AG10803 (cell line): ENCODE measurements at regions not wholly inside any gene's neighbourhood (a gene's known extent, or its start where the extent isn't known, plus 50 kb on each side); places are given as distances from the start of the nearest gene placed in this dataset.

Source experiments
- DNase-seq: peaks from one replicate; pipeline ENCODE4 v3.0.0; 2010; ENCODE audit warnings: low read depth
- H3K4me3 ChIP-seq: 2 replicates; pipeline ENCODE4 v1.5.1; 2011; ENCODE audit warnings: mild to moderate bottlenecking, low read length, control low read depth
- TF ChIP-seq, protein P1 (sequence below): conservative IDR thresholded peaks from 2 replicates; pipeline ENCODE4 v1.5.1; 2011; ENCODE audit warnings: mild to moderate bottlenecking, low read length, control low read depth, inconsistent platforms

- DNase-seq = peak; percentile 96
- no peak overlapping the region for H3K4me3 ChIP-seq
- TF ChIP-seq, protein P1, sequence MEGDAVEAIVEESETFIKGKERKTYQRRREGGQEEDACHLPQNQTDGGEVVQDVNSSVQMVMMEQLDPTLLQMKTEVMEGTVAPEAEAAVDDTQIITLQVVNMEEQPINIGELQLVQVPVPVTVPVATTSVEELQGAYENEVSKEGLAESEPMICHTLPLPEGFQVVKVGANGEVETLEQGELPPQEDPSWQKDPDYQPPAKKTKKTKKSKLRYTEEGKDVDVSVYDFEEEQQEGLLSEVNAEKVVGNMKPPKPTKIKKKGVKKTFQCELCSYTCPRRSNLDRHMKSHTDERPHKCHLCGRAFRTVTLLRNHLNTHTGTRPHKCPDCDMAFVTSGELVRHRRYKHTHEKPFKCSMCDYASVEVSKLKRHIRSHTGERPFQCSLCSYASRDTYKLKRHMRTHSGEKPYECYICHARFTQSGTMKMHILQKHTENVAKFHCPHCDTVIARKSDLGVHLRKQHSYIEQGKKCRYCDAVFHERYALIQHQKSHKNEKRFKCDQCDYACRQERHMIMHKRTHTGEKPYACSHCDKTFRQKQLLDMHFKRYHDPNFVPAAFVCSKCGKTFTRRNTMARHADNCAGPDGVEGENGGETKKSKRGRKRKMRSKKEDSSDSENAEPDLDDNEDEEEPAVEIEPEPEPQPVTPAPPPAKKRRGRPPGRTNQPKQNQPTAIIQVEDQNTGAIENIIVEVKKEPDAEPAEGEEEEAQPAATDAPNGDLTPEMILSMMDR = peak; percentile 23; the same call in 1 of the 2 replicates
These were observed 627.9 kb upstream of the KLF12 start for GRCh38 chr13:74761801-74762757.

DNA sequence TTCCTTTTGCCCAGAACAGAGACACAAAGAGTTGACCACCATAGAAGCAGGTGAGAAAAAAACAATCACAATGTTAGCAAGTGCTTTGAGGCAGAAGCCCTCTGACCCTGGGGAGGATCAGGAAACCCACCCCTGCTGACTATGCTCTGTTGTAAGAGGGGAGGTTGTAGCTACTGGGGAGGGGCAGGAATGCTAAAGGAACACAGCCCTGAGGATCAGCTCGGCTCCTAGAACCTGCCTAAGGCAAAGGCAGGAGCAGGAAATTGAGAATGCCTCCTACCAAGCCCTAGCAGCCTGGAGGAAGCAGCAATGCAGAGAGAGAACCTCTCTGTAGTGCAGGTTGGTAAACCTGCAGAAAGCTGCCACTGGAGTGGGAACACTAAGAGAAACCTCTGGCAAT is 624.0 kb upstream of the KLF12 start:
- no peak overlapping the region for H3K4me3 ChIP-seq
- no peak for DNase-seq
- TF ChIP-seq, protein P1 = no peak

DNA sequence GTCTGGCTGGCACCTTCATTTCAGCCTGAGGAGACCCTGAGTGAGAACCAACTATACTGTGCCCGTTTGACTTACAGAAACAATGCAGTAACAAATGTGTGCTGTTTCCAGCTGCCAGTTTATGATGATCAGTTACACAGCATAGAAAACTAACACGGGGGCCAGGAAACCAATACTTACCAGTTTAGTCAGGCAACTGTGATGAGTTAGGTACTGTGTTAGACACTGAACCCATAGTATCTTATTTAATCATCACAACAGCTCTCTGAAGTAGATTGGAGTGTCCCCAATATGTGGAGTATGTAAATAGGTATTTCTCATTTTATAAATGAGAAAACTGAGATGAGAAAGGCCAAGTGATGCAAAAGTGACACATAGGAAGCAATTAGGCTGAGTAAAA is 620.9 kb upstream of the KLF12 start:
- DNase-seq = no peak
- TF ChIP-seq, protein P1 = no peak
- no peak overlapping the region for H3K4me3 ChIP-seq

DNA sequence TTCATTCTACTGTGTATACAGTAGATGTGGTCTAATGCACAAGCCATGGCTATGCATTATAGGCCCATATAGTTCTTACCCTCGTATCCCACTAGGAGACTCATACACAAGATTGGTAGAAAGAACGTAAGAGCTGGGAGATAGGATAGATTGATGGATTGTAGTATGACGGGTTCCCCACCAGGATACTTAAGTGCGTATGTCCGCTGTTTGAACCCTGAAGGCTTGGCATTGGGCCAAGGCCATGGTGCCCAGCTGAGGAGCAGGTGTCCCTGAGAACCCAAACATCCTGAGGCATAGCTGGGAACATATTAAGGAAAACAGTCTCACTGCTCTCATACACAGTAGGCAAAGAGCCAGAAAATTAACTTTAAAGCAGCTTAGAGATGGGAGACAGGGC is 617.5 kb upstream of the KLF12 start:
- TF ChIP-seq, protein P1 = no peak
- DNase-seq = no peak
- H3K4me3 ChIP-seq = no peak overlapping the region

GRCh38 chr13:74747186-74747955 is 613.2 kb upstream of the KLF12 start:
- TF ChIP-seq, protein P1 = no peak
- H3K4me3 ChIP-seq = no peak overlapping the region
- no peak for DNase-seq

- no peak for DNase-seq
- TF ChIP-seq, protein P1 = no peak
- H3K4me3 ChIP-seq = no peak overlapping the region
These were observed 609.8 kb upstream of the KLF12 start for GRCh38 chr13:74743992-74744391.
